GM19372 (cell line): ENCODE measurements at regions not wholly inside any gene's neighbourhood (a gene's known extent, or its start where the extent isn't known, plus 50 kb on each side); places are given as distances from the start of the nearest gene placed in this dataset.

Experiments used
- ATAC-seq: cut with Tn5 transposase; IDR thresholded peaks from one replicate; pipeline ENCODE4 v1.9.1; 2021; ENCODE audit warnings: mild to moderate bottlenecking, low read depth, moderate library complexity; ENCODE audit not compliant: unreplicated experiment

DNA sequence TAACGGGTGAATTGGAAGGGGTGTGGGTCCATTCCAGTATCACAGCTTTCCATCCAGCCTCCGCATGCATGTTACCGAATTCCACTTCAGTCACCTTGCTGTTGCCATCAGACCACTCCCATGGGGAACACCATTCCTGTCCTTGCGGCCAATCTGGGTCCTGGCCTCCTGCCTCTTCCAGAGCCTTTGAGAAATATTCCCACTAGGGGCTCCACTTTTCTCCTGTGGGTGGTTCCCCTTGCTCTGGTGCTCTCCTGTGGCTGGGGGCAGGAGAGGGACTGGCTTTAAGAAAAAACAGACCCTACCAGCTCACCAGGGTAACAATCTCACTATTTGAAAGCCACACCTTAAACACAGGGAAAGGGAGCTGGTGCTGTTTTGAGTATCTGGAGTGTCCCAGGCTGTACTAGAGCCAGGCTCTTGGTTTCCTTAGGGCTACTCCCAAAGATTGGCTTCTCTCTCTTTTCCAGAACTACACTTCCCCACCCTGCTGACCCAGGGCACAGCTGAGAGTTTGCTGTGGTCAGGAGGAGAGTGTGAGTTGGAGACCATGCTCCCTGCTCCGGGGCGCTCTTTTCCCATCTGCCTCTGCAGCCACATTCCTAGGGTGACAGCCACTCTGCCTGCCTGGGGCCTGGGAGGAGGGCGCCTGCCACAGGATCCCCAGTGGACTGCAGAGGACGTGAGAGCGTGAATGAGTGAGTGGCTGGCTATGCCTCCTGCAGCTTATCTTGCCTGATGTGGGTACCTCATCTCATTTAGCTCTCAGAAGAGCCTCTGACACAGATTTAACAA is 460.8 kb upstream of the HS6ST1 start:
- ATAC-seq: no peak

DNA sequence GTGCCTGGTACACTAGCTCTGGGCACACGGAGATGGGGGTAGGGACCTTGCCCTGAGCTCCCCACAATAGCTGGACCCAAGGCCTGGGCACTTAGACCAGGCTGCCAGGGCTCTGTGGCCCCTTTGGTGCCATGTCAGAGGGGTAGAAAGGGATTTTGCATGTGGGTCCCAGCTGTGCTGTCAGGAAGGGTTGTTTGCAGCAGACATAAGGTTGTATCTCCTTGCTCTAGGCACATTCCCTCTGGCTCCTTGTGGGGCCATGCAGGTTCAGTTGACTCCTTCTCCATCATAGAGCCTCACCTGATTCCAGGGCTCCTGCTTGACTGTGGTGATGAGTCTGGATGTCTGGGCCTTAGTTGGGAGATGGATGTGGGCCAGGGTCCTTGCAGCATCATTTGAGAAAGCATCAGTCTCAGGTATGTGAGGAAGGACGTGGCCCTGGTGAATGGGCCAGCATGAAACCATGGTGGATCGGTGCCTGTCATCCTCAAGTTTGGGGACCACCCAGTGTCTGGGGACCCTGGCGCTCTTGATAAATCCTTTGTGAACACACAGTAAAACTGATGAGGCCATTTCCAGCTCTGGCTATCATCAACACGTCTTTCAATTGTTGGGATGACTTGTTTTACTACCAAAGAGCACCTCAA is 461.9 kb upstream of the HS6ST1 start:
- no peak for ATAC-seq

DNA sequence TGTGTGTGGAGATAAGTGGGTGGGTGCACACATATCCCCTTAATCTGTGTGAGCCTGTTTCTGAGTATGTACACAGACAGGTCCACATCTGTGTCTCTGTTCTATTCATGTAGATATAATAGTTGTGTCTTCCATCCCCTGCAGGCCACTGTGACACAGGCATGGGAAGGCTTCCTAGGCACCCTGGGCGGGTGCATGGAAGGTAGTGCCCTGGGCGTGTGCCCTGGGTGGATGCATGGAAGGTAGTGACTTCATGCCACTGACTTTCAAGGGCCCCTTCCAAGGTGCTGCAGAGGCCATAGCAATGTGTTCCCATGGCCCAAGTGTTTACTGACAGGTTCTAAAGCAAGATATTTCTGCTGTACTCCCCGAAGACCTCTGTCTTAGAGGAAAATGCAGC is 462.5 kb upstream of the HS6ST1 start:
- no peak for ATAC-seq

DNA sequence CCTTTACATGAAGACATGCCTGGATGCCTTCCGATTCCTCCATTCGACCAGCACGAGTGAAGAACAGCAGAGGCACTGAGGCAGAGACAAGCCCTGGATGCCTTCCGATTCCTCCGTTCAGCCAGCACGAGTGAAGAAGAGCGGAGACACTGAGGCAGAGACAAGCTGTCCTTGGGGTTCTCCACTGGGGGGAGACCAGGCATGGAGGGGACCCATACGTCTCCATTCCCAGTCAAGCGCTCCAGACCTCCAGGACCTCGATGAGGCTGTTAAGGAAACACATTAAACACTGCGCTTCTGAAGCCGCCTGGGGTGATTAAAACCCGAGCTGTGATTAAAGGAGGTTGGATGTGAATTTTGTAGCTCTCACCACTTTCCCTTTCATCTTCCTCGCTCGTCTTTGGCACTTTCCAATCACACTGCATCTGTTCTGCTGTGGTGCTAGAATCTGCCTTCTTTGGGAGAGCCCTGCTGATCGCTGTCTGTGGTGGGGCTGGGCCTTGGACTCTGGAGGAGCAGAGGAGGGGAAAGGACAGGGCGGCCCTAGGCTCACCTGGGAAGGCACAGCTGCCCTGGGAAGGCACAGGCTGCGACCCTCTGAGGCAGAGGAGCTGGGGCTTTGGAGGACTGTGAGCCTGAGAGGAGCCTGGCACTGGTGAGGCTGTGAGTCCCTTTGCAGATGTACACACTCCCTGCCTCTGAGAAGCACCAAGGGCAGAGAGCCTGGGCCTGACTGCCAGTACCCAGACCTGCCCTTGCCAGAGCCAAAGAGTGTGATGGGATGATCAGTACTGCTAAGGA is 463.1 kb upstream of the HS6ST1 start:
- ATAC-seq: no peak

DNA sequence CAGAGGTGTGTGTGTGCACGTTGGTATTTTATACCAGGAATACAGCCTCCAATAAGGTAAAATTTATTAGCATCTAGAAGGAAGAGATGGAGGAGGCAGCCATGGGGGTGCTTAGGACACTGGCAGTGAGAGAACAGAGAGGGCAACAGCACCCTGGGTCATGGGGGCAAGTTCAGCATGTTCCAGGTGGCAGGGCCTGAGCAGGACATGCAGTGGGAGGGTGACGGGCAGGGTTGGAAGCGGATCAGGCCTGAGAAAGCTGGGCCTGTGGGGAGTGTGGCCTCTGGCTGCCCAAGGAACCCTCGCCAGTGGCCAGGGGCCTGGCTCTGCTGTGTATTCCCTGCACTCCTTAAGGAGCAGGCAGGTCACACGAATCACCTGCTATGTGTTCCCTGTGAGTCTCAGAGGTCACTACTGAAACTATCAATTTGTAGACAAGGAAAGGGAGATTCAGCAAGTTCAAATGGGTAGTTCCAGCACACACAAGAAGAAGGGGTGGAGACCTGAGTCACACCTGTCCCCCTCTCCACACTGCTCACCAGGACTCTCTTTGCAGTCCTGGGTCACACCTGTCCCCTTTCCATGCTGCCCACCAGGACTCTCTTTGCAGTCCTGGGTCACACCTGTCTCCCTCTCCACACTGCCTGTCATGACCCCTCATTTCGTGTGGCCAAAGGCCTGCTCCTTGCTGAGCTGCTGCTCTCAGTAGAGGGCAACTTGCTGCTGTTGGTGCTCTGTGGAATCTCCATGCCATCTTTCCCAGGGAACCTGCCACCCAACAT is 463.9 kb upstream of the HS6ST1 start:
- ATAC-seq: no peak

DNA sequence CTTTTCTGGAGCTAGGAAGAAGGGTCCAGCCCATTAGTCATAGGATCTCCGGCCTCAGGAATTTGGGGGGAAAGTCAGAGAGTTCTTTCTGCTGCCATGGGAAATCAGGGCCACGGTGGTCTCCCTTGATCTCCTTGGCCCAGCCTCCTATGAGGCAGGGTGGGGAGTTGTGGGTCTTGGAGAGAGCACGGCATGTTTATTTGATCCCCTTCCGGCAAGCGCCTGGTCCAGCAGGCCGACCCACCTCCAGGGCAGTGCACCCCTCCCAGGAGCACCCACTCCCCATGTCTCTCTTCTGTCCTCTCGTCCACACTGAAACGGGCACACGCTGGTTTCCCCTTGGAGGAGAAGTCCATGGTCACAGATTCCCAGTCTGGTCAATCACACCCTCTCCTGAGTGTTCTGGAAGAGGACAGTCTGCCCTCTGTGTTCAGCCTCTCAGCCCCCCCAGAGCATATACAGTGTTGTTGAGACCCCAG is 464.6 kb upstream of the HS6ST1 start:
- ATAC-seq: no peak

DNA sequence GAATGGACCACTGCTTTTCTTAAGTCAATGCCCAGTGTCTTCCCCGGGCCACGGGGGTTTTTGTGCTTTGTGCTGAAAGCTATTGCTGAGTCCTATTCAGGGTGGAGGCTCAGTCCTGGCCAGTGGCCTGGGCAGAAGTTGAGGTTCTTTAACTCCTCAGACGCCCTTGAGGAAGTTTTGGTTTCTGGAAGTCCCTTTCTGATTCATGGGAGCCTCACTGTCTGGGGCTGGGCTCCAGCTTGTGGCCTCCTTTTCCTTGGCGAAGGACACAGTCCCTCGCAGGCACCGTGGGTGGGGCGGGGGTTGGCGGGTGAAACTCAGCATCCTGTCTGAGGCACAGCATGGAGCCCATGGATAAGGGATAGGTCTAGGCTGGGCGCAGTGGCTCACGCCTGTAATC is 465.2 kb upstream of the HS6ST1 start:
- no peak for ATAC-seq

DNA sequence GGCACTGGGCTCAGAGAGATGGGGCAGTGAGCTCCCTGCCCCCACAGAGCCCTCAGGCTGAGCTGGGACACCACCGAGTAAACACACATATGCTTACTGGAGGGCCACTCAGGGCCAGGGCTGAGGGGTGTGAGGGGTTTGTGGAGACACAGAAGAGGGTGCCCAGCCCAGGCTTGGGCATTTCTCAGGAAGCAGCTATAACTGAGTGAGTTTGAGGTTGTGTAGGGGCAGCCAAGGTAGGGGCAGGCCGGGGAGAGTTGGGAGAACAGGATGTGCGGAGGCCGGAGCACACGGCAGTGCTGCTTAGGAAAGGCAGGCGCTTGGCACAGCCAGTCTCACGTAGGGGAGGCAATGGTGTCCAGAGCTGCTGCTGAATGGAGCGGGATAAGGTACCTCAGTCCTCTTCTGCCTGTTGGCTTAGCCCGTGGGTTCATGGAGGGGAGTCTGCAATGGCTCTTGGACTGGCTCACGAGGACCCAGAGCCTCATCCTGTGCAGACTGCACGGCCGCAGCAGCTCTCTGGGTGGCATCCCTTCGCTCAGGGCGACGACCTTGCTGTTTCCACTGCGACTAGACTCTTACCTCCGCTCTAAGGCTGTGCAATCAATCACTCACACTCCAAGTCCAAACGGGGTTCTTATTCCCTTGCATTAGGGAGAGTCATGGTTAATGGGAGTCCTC is 466.1 kb upstream of the HS6ST1 start:
- ATAC-seq: no peak

DNA sequence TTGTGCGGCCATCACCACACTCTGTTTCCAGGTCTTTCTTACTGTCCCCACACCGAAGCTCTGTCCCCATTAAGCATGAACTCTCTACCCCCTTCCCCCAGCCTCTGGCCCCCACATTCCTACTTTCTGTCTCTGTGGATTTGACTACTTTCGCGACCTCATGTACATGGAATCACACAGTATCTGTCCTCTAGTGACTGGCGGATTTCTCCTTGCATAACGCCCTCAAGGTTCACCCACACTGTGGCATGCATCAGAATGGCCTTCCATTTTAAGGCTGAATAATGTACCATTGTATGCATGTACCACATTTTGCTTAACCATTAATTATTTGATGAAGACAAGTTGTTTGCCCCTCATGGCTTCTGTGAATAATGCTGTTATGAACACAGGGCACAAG is 467.6 kb upstream of the HS6ST1 start:
- no peak for ATAC-seq

DNA sequence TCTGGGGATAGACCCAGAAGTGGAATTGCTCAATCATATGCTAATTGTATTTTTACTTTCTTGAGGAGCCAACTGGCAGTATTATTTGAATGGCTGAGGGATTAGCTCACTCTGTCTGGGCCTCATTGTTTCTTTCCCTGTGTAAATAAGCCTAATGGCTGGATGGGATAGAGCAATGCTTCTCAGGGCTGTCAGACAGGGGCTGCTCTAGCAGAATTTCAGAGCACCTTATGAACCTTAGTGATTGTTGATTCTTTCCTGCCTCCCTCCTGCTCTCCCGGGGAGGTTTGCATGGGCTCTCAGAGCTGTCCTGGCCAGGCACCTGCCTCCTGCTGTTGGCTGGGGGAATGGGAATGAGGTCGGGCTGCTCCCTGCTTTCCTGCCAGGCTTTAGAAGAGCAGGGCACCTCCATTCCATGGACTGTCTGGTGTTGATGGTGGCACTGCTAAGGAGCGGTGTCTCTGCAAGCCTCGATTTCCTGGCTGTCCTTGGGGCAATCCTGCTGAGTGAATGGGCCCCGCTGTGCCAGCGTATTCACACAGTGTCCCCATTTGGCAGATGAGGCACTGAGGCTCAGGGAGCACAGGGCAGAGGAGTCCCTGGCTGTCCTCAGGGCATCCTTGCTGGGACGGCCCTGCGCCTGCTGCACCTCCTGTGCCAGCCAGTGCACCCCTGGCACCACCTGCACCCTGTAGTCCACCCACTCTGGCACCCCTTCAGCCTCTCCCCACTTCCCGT is 468.2 kb upstream of the HS6ST1 start:
- ATAC-seq: no peak

DNA sequence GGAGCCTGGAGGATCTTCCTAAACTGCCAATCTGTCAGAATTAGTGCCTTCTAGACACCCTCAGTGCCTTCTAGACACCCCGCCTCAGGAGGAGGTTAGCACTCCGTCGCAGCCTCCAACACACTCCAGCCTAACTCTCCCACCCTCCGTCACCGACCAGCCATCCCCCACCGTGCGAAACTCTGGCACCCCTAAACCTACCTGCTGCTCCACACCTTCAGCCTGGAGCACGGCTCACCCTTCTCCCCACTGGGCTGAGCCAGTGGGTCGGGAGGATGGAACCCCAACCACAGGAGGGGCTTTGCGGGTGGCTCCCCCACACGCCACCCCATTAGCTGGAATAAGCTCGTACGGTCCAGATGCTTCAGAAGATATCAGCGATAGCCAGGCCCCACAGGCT is 468.9 kb upstream of the HS6ST1 start:
- ATAC-seq: no peak

DNA sequence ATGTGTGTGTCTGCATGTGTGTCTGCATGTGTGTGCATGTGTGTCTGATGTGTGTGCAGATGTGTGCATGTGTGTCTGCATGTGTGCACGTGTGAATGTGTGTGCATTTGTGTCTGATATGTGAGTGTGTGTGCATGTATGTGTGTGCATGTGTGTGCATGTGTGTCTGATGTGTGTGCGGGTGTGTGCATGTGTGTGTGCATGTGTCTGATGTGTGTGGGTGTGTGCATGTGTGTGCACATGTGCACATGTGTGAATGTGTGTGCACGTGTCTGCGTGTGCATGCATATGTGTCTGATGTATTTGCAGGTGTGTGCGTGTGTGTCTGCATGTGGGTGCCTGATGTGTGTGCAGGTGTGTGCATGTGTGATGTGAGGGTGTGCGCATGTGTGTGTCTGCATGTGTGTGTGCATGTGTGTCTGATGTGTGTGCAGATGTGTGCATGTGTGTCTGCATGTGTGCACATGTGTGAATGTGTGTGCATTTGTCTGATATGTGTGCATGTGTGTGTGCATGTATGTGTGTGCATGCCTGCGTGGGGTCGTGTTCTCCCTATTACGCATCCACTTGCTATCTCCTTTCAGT is 470.1 kb upstream of the HS6ST1 start:
- ATAC-seq: no peak

DNA sequence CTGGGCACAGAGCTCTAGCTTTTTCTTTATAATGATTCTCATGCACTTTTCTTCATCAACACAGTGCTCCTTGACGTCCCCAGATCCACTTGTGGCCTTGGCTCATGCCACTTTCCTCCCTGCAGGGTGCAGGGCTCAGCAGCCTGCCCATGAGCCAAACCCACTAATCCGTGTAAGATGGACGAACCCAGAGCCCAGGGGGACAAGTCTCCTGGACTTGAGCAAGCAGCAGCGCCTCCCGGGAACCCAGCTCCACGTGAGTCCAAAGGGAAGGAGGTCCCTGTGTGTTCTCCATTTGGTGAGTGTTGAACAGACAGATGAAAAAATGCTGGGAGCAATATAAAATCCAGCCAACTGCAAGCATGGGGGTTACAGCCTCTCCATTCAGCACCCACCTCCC is 470.6 kb upstream of the HS6ST1 start:
- ATAC-seq: no peak

DNA sequence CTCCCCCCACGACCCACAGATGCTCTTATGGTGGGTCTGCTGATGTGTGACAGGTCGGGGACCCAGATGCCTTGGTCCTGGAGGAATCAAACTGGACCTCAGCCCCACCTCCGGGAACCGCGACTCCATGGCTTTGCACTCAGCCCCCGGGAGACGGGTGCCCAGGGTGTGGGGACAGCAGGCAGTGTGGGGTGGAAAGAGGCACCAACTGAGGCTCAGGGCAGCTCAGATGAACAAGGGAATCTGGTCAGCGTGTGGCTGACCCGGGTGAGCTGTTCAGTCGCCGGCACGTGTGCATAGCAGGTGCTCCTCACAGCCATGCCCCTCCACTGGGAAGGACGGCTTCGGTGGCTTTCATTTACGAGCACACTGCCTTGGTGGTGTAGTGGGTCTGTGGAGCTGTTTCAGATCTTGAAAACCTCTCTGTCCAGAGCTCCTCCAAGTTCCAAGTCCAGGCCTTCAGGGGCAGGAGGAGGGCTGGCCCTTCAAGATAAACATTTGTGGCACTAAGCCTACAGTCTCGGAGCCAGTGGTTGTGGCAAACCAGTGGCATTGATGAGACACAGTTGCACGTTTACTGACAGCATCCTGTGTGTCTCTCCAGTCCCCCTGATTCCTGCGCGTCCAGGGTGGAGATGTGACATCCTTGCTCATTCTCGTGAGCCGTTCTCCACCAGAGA is 471.2 kb upstream of the HS6ST1 start:
- ATAC-seq: no peak

DNA sequence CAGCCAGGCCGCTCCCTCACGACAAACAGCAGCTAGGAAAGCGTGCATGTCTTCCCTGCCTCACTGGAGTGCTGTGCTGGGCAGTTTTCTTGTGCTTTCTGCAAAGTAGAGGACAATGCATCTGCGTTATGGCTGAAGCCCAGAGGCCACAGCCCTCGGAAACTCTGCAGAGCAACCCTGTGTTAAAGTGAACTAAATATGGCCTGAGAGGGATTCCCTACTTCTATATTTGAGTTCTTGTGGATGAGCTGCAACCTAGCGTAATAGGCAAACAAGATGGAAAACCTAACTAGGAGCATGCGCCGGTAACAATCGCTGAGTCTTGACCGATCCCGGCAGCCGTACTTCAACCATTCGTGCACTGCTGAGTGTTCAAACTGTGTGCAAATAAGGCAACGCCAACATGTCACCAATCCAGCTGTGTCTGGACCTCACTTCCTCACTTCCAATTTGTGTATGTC is 471.9 kb upstream of the HS6ST1 start:
- no peak for ATAC-seq

DNA sequence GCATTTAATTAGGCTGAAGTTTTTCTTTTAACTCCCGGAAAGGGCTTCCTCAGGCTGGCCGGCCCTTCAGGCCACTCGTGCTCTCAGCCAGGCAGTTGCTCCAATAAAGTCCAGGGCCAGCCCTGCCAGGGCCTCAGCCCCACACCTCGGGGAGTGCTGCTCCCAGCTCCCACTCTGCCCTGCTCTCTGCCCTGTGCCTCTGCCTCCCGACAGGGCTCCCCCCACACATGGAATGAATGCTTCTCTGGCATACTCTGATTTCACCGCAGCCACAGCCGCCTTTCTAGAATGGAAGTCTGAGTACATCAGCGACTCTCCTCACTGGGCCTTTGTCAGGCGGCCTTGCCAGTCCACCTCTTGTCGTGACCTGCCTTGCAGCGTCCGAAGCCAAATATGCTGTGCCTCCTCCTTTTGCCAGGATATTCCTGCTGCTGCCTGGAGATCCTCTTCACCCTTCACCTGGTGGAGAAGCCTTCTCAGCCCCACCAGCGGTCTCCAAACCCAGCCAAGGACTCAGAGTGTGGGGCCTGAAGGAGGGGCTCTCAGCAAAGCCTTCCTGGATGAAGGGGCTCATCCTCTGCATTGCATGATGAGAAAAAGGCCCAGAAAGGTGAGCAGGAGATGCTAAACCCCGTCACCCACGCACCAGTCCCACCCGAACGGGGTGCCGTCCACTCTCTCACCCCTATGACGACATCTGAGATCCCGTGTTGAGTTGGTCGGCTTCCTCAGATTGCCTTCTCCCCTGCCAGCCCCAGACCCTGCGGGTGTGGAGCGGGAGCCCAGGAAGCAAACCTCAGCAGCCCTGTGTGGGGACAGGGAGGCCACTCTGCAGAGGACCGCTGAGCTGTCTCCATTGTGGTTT is 472.7 kb upstream of the HS6ST1 start:
- no peak for ATAC-seq

DNA sequence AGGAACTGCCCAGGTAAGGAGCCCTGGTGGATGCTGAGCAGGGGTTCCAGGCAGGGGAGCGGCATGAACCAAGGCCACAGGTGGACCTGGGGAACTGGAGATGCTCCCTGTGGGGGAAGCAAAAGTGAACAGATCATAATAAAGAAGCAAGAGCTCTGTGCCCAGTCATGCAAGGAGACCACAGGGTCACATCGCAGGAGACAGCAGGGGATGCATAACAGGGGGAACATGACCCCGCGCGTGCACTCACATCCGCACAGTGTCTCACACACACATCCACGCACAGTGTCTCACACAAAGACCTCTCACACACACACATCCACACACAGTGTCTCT is 473.3 kb upstream of the HS6ST1 start:
- ATAC-seq: no peak
